Common myeloid progenitor, CD34-positive (primary cell): ENCODE measurements at regions not wholly inside any gene's neighbourhood (a gene's known extent, or its start where the extent isn't known, plus 50 kb on each side); places are given as distances from the start of the nearest gene placed in this dataset.

Source experiments
- CTCF ChIA-PET: fragments of 350-600 bp; sonication (Branson Sonifier 250); formaldehyde crosslinking; loops from one replicate; lab custom pipeline; 2021; ENCODE audit warnings: antibody characterized with exemption; lab: Charles Lee
- POLR2A ChIA-PET: fragments of 350-600 bp; sonication (Branson Sonifier 250); formaldehyde crosslinking; loops from one replicate; lab custom pipeline; 2021; ENCODE audit warnings: antibody characterized with exemption; lab: Charles Lee
- DNase-seq, 3 donors: peaks; one replicate each; pipeline versions ENCODE4 v3.0.0 to v3.0.0-alpha.2; 2013
- H3K27ac ChIP-seq, 2 experiments: 1 replicate in 1 of 2; 2 replicates in 1 of 2; pipeline ENCODE4 v1.7.0; 2013; ENCODE audit warnings: inconsistent platforms in 2 of 2, low read length in 2 of 2, mild to moderate bottlenecking in 2 of 2, low read depth in 1 of 2, moderate library complexity in 1 of 2; ENCODE audit not compliant: severe bottlenecking in 2 of 2, insufficient read depth in 1 of 2, poor library complexity in 1 of 2
- H3K27me3 ChIP-seq, 5 experiments: replicated peaks in 2 of 5; 1 replicate in 3 of 5; 2 replicates in 2 of 5; pipeline versions ENCODE4 v1.6.1 to v1.7.0; 2013; ENCODE audit warnings: low read length in 4 of 5, mild to moderate bottlenecking in 2 of 5, moderate library complexity in 2 of 5, inconsistent platforms in 1 of 5; ENCODE audit not compliant: insufficient read depth in 5 of 5, control insufficient read depth in 4 of 5
- H3K36me3 ChIP-seq, 4 experiments: 1 replicate in 2 of 4; 2 replicates in 2 of 4; pipeline versions ENCODE4 v1.6.1 to v1.7.0; 2013; ENCODE audit warnings: low read length in 3 of 4, control low read depth in 1 of 4, mild to moderate bottlenecking in 1 of 4; ENCODE audit not compliant: control insufficient read depth in 4 of 4, insufficient read depth in 4 of 4
- H3K4me1 ChIP-seq, 4 experiments: 1 replicate in 3 of 4; 2 replicates in 1 of 4; pipeline versions ENCODE4 v1.6.1 to v1.7.1; 2013; ENCODE audit warnings: low read length in 3 of 4, mild to moderate bottlenecking in 3 of 4, control low read depth in 1 of 4, inconsistent platforms in 1 of 4, moderate library complexity in 1 of 4; ENCODE audit not compliant: control insufficient read depth in 4 of 4, insufficient read depth in 4 of 4; ENCODE audit errors: control extremely low read depth in 1 of 4
- H3K4me3 ChIP-seq, 7 experiments: 1 replicate in 4 of 7; 2 replicates in 3 of 7; pipeline versions ENCODE4 v1.5.1 to v1.7.0; 2013; ENCODE audit warnings: mild to moderate bottlenecking in 7 of 7, low read length in 6 of 7, moderate library complexity in 6 of 7, inconsistent platforms in 2 of 7, low read depth in 2 of 7, control low read depth in 1 of 7; ENCODE audit not compliant: insufficient read depth in 4 of 7, control insufficient read depth in 1 of 7; ENCODE audit errors: extremely low read depth in 1 of 7
- H3K9me3 ChIP-seq, 5 experiments: 1 replicate in 4 of 5; 2 replicates in 1 of 5; pipeline versions ENCODE4 v1.6.1 to v1.7.1; 2013; ENCODE audit warnings: low read length in 4 of 5, mild to moderate bottlenecking in 2 of 5, inconsistent platforms in 1 of 5, low read depth in 1 of 5, moderate library complexity in 1 of 5; ENCODE audit not compliant: control insufficient read depth in 4 of 5, insufficient read depth in 2 of 5; ENCODE audit errors: control extremely low read depth in 1 of 5
- WGBS: methylation state at CpG from one replicate; pipeline ENCODE4 v1.1.5; 2013; ENCODE audit not compliant: insufficient coverage; 5-methylcytosine and 5-hydroxymethylcytosine counted together

GRCh38 chr10:4535521-4535920 is 290.5 kb upstream of the AKR1E2 start:
- Histone ChIP-seq H3K27ac (no peak overlapping the region), H3K36me3 (no peaks in the 10 kb centered on the region), H3K4me1 (no peaks in the 10 kb centered on the region), H3K4me3 (no peak overlapping the region), H3K9me3 (peaks cover 0 to 27% (median 7%) of the 10 kb centered on the region in 5 experiments), H3K27me3 (no peaks in the 10 kb centered on the region)
- CTCF ChIA-PET, result no interaction called here
- no peak for DNase-seq
- 93% methylated on average over 3 of the region's 4 CpGs for WGBS
- POLR2A ChIA-PET, result no interaction called here

DNA sequence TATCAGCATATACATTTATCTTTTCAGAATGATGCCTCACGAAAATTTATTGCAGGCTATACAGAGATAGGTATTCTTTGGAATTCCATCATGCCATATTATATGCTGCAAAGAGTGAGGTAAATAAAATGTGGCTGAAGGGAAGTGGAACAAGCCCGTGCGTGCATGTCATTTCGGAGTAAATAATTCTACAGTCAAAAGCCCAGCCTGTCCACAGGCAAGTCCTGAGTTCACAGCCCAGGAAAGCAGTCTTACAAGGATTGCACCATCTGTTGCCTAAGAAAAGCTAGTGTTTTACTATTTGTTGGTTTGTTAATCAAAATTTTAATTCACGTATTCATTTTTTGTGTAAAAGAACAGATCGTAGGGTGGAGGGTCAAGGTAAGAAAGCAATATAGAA is 292.4 kb upstream of the AKR1E2 start:
- POLR2A ChIA-PET, result no interaction called here
- DNase-seq, result no peak

DNA sequence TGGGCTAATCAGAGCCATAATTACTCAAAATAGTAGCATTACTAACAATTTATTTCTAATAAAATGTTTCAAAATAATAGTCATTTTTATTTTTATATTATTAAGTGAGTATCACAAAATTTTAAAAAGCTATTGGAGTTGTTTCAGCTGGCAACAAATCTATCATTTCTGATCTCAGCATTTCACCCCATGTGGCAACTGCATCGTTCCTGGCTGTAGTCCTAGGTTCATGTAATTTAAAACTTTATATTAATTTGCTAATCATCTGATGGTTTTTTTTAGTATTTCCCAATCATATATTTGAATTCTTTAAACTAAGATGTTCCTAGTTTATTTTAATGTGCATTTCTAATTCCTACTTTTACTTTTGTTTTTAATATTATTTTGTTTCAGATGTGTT is 293.0 kb upstream of the AKR1E2 start:
- no peak for DNase-seq
- ChIA-PET CTCF (no interaction called here), POLR2A (no interaction called here)
- Histone ChIP-seq H3K4me3 (no peak overlapping the region), H3K36me3 (no peaks in the 10 kb centered on the region), H3K27ac (no peak overlapping the region), H3K4me1 (no peaks in the 10 kb centered on the region), H3K27me3 (no peaks in the 10 kb centered on the region), H3K9me3 (peaks cover 0 to 12% (median 2%) of the 10 kb centered on the region in 5 experiments)
- WGBS, result no CpG with 5 or more reads among the region's 1 CpG

More for the DNA sequence above, 292.4 kb upstream of the AKR1E2 start:
- WGBS, result 80% methylated on average over 1 of the region's 6 CpGs
- Histone ChIP-seq H3K4me1 (no peaks in the 10 kb centered on the region), H3K36me3 (no peaks in the 10 kb centered on the region), H3K27ac (no peak overlapping the region), H3K4me3 (no peak overlapping the region), H3K27me3 (no peaks in the 10 kb centered on the region), H3K9me3 (peaks cover 0 to 15% (median 2%) of the 10 kb centered on the region in 5 experiments)
- CTCF ChIA-PET, result no interaction called here

DNA sequence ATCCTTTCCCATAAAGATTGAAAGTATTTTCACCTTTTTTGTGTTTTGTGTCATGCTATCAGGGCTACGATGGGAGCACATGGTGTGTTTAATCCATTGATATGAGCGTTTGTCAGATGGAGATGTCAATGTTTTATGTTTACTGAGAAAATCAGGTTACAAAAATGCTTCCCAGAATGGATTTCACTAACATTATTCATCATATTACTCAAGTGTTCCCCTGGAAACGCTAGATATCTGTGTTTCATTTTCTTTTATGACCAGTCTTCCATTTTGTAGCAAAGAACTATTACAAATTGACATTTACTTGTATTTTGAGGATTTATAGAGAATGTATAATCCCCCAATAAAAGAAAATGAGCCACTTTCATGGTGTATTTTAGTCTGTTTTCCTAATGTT is 293.5 kb upstream of the AKR1E2 start:
- no peak overlapping the region for H3K27ac ChIP-seq
- no peak for DNase-seq
- H3K4me3 ChIP-seq, result no peak overlapping the region
- H3K27me3 ChIP-seq, result no peaks in the 10 kb centered on the region
- H3K9me3 ChIP-seq, result peaks cover 0 to 7% (median 2%) of the 10 kb centered on the region in 5 experiments
- no CpG with 5 or more reads among the region's 3 CpGs for WGBS
- ChIA-PET POLR2A (no interaction called here), CTCF (no interaction called here)
- no peaks in the 10 kb centered on the region for H3K36me3 ChIP-seq
- H3K4me1 ChIP-seq, result no peaks in the 10 kb centered on the region

GRCh38 chr10:4532011-4532410 is 294.0 kb upstream of the AKR1E2 start:
- CTCF ChIA-PET, result no interaction called here
- WGBS, result no CpG with 5 or more reads among the region's 1 CpG
- Histone ChIP-seq H3K27ac (no peak overlapping the region), H3K4me1 (no peaks in the 10 kb centered on the region), H3K9me3 (peaks cover 0 to 4% (median 0%) of the 10 kb centered on the region in 5 experiments), H3K4me3 (no peak overlapping the region), H3K27me3 (no peaks in the 10 kb centered on the region), H3K36me3 (no peaks in the 10 kb centered on the region)
- DNase-seq, result no peak
- POLR2A ChIA-PET, result no interaction called here

- Histone ChIP-seq H3K36me3 (no peaks in the 10 kb centered on the region), H3K4me1 (no peaks in the 10 kb centered on the region), H3K4me3 (no peak overlapping the region), H3K9me3 (no peaks in the 10 kb centered on the region), H3K27me3 (no peaks in the 10 kb centered on the region), H3K27ac (no peak overlapping the region)
- POLR2A ChIA-PET, result no interaction called here
- DNase-seq, result no peak
- CTCF ChIA-PET, result no interaction called here
These were observed 296.7 kb upstream of the AKR1E2 start for GRCh38 chr10:4529266-4529665.

DNA sequence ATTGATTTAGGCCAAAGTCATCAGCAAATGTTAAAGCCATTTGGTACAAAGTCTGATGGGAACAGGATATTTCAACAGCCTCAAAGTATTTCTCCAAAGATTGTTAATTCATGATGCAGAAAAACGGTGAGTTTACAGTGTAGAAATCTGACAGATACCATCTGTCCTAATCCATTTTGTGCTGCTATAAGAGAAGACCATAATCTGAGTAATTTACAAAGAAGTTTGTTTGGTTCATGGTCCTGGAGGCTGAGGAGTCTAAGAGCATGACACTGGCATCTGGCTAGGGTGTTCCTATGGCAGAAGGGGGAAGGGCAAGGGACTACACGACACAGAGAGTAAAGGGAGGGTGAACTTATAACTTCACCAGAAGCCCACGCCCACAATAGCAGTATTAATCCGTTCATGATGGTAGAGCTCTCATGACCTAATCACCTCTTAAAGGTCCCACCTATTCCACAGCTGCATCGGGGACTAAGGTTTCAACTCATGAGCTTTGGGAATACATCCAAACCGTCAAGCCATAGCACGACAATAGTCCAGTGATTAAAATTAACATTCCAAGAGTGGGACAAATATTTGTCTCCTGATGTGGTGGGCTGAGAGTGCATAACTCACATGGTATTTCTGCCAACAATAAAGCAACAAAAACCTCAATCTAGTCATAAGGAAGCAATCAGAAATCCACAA is 298.6 kb upstream of the AKR1E2 start:
- Histone ChIP-seq H3K27me3 (no peaks in the 10 kb centered on the region), H3K4me1 (no peaks in the 10 kb centered on the region), H3K27ac (no peak overlapping the region), H3K36me3 (no peaks in the 10 kb centered on the region), H3K4me3 (no peak overlapping the region), H3K9me3 (no peaks in the 10 kb centered on the region)
- POLR2A ChIA-PET, result interaction anchor here (0.7 kb wide), 1 partner anchor 603 kb away, joined by 3 read pairs; no protein-coding TSS in a partner anchor
- no peak for DNase-seq
- 100% methylated on average over 3 of the region's 7 CpGs for WGBS
- CTCF ChIA-PET, result no interaction called here
